K562 (cell line): ENCODE measurements at regions not wholly inside any gene's neighbourhood (a gene's known extent, or its start where the extent isn't known, plus 50 kb on each side); places are given as distances from the start of the nearest gene placed in this dataset.
A peak's percentile ranks its signal among the peaks of the same experiment; 100 is the strongest.

Experiments used
- ATAC-seq: fragments of 200-7000 bp; cut with Tn5 transposase; 3 replicates; pipeline ENCODE4 v1.9.1; 2020; ENCODE audit warnings: moderate library complexity
- BruUV-seq: library from RNA; stranded (reverse); fragments of 400-500 nt; replicated peaks from 2 replicates; lab custom pipeline; 2021; lab: Mats Ljungman, UMichigan
- CTCF ChIA-PET: fragments of 300-600 bp; formaldehyde crosslinking; extraction: SDS; loops from one replicate; lab custom pipeline; 2021; ENCODE audit warnings: low intra/inter-chr PET ratio; lab: Yijun Ruan, JAX
- POLR2A ChIA-PET: fragments of 300-600, 350-650 bp; sonication (Branson Sonifier 250); formaldehyde crosslinking; extraction: SDS; loops from one replicate; lab custom pipeline; 2021; ENCODE audit warnings: antibody characterized with exemption, inconsistent platforms; lab: Yijun Ruan, JAX
- DNase-seq, 4 experiments: peaks; one replicate each; pipeline versions ENCODE4 v3.0.0 to v3.0.0-alpha.2; 2011 to 2018; ENCODE audit warnings: low spot score in 3 of 4, mixed read lengths in 3 of 4; ENCODE audit errors: extremely low read depth in 1 of 4
- FAIRE-seq: peaks from 2 replicates; lab custom pipeline; 2011; peaks lifted over from hg19 to GRCh38; lab: Jason Lieb, UNC
- H2AFZ ChIP-seq: 2 replicates; pipeline ENCODE4 v1.6.0; 2011; ENCODE audit warnings: low read depth, low read length, control low read depth, inconsistent platforms
- H3K27ac ChIP-seq: fragments of 200-600 bp; 3 replicates; pipeline ENCODE4 v1.8.0; 2011; ENCODE audit warnings: low read depth, mild to moderate bottlenecking, control low read depth, inconsistent platforms, low read length, moderate library complexity, mixed read lengths; ENCODE audit errors: extremely low read depth
- H3K27me3 ChIP-seq, 2 experiments: fragments of 300-600 bp in 1 of 2; 2 replicates in 1 of 2; 3 replicates in 1 of 2; pipeline versions ENCODE4 v1.6.0 to v1.8.0; 2011; ENCODE audit warnings: inconsistent platforms in 2 of 2, low read length in 2 of 2, mild to moderate bottlenecking in 1 of 2, mixed read lengths in 1 of 2, moderate library complexity in 1 of 2; ENCODE audit not compliant: control insufficient read depth in 2 of 2, insufficient read depth in 2 of 2
- H3K36me3 ChIP-seq: fragments of 300-600 bp; 3 replicates; pipeline ENCODE4 v1.8.0; 2011; ENCODE audit warnings: mild to moderate bottlenecking, low read length, inconsistent platforms; ENCODE audit not compliant: control insufficient read depth, insufficient read depth
- H3K4me1 ChIP-seq, 2 experiments: fragments of 200-600 bp in 1 of 2; replicated peaks in 1 of 2; 2 replicates in 1 of 2; 3 replicates in 1 of 2; pipeline versions ENCODE4 v1.5.1 to v1.8.0; 2011; ENCODE audit warnings: inconsistent platforms in 2 of 2, low read length in 2 of 2, mild to moderate bottlenecking in 1 of 2, mixed read lengths in 1 of 2, moderate library complexity in 1 of 2; ENCODE audit not compliant: control insufficient read depth in 2 of 2, insufficient read depth in 2 of 2
- H3K4me2 ChIP-seq: 2 replicates; pipeline ENCODE4 v1.6.1; 2011; ENCODE audit warnings: low read length, control low read depth, inconsistent platforms, mixed read lengths; ENCODE audit not compliant: insufficient read depth
- H3K4me3 ChIP-seq: fragments of 200-600 bp; sonication (generic), shearing (Covaris generic); 2 replicates; pipeline ENCODE4 v1.5.1; 2016; ENCODE audit warnings: control low read depth, inconsistent platforms
- H3K79me2 ChIP-seq: fragments of 200-600 bp; 3 replicates; pipeline ENCODE4 v1.8.0; 2011; ENCODE audit warnings: low read length, inconsistent platforms; ENCODE audit not compliant: control insufficient read depth, insufficient read depth
- H3K9ac ChIP-seq, 2 experiments: 2 replicates each; pipeline versions ENCODE4 v1.6.0 to v1.6.1; 2011; ENCODE audit warnings: low read depth in 2 of 2, low read length in 2 of 2, control low read depth in 1 of 2, inconsistent platforms in 1 of 2, mild to moderate bottlenecking in 1 of 2, mixed read lengths in 1 of 2; ENCODE audit not compliant: insufficient read depth in 1 of 2
- H3K9me1 ChIP-seq: one replicate; pipeline ENCODE4 v1.6.0; 2011; ENCODE audit warnings: inconsistent platforms, mild to moderate bottlenecking, low read length, moderate library complexity; ENCODE audit not compliant: control insufficient read depth, insufficient read depth
- H3K9me3 ChIP-seq: replicated peaks from 2 replicates; pipeline ENCODE4 v1.5.1; 2011; ENCODE audit warnings: low read depth, low read length, inconsistent platforms; ENCODE audit not compliant: control insufficient read depth, insufficient read depth
- H4K20me1 ChIP-seq: replicated peaks from 2 replicates; pipeline ENCODE4 v1.6.1; 2011; ENCODE audit warnings: low read length, inconsistent platforms, mixed read lengths; ENCODE audit not compliant: control insufficient read depth, insufficient read depth
- BDP1 ChIP-seq: IDR thresholded peaks from 3 replicates; pipeline ENCODE4 v1.6.1; 2011; ENCODE audit not compliant: insufficient read length, insufficient read depth
- KDM5B ChIP-seq: fragments of 200-600 bp; sonication (generic); IDR thresholded peaks from 2 replicates; pipeline ENCODE4 v1.6.1; 2012; ENCODE audit warnings: low read depth, mild to moderate bottlenecking, moderate library complexity, low read length, control low read depth, inconsistent platforms; ENCODE audit not compliant: insufficient replicate concordance
- POLR2H ChIP-seq: IDR thresholded peaks from 2 replicates; pipeline ENCODE4 v1.6.1; 2016; ENCODE audit warnings: missing genetic modification characterization, low read depth, mild to moderate bottlenecking, control low read depth, missing compliant biosample characterization, moderate library complexity
- POLR3A ChIP-seq: IDR thresholded peaks from 2 replicates; pipeline ENCODE4 v1.6.1; 2011; ENCODE audit warnings: borderline replicate concordance, mild to moderate bottlenecking, moderate library complexity; ENCODE audit not compliant: insufficient read length, insufficient read depth; ENCODE audit errors: extremely low read depth
- TBP ChIP-seq: optimal IDR thresholded peaks from 2 replicates; pipeline ENCODE3; 2011; ENCODE audit warnings: low read depth, low read length, improper control_type of control experiment
- WGBS: fragments of 100-300 bp; shearing (Covaris generic); methylation state at CpG from one replicate; pipeline ENCODE4 v1.1.6; 2016; ENCODE audit warnings: low coverage, mixed read lengths; ENCODE audit not compliant: insufficient coverage; ENCODE audit errors: missing lambda C conversion rate; 5-methylcytosine and 5-hydroxymethylcytosine counted together
- in situ Hi-C: fragments of 300-500 bp; cut with MboI; formaldehyde crosslinking; loops from 4 replicates; pipeline ENCODE4 v1.15.0; 2018; ENCODE audit warnings: inconsistent platforms, mixed read lengths
- intact Hi-C: fragments of 100-400 bp; cut with micrococcal nuclease; formaldehyde crosslinking; loops from 2 replicates; pipeline ENCODE4 v1.14.2; 2022
- TF ChIP-seq, protein P1 (sequence below), 2 experiments: fragments of 450-650 bp; IDR thresholded peaks; 2 replicates each; pipeline ENCODE4 v1.6.1; 2018; ENCODE audit warnings: mild to moderate bottlenecking in 2 of 2, low read depth in 1 of 2; ENCODE audit not compliant: partially characterized antibody in 2 of 2

- no peak overlapping the region for H3K27ac ChIP-seq
- no peak for ATAC-seq
- TF ChIP-seq BDP1 (peak; percentile 31), POLR2H (tag) (peak; percentile 97), TBP (peak; percentile 91), POLR3A (peak; percentile 81), KDM5B (peak; percentile 37)
- TF ChIP-seq, protein P1, sequence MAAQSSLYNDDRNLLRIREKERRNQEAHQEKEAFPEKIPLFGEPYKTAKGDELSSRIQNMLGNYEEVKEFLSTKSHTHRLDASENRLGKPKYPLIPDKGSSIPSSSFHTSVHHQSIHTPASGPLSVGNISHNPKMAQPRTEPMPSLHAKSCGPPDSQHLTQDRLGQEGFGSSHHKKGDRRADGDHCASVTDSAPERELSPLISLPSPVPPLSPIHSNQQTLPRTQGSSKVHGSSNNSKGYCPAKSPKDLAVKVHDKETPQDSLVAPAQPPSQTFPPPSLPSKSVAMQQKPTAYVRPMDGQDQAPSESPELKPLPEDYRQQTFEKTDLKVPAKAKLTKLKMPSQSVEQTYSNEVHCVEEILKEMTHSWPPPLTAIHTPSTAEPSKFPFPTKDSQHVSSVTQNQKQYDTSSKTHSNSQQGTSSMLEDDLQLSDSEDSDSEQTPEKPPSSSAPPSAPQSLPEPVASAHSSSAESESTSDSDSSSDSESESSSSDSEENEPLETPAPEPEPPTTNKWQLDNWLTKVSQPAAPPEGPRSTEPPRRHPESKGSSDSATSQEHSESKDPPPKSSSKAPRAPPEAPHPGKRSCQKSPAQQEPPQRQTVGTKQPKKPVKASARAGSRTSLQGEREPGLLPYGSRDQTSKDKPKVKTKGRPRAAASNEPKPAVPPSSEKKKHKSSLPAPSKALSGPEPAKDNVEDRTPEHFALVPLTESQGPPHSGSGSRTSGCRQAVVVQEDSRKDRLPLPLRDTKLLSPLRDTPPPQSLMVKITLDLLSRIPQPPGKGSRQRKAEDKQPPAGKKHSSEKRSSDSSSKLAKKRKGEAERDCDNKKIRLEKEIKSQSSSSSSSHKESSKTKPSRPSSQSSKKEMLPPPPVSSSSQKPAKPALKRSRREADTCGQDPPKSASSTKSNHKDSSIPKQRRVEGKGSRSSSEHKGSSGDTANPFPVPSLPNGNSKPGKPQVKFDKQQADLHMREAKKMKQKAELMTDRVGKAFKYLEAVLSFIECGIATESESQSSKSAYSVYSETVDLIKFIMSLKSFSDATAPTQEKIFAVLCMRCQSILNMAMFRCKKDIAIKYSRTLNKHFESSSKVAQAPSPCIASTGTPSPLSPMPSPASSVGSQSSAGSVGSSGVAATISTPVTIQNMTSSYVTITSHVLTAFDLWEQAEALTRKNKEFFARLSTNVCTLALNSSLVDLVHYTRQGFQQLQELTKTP (IDR thresholded peaks at IDR 0.05; ENCODE audit: low read depth in 1 of 2, partially characterized antibody in 2 of 2): no peak
- BruUV-seq: no TSS peak
- no peak for DNase-seq
- no peaks in the 10 kb centered on the region for H4K20me1 ChIP-seq
- ChIA-PET POLR2A (interaction anchor here (0.7 kb wide), 3 partner anchors 12 to 60 kb away, joined by 3 to 4 read pairs (median 3); no protein-coding TSS in a partner anchor), CTCF (interaction anchor here (1.1 kb wide), 1 partner anchor 78 kb away, joined by 4 read pairs; no protein-coding TSS in a partner anchor)
- H3K9me3 ChIP-seq: no peaks in the 10 kb centered on the region
- H3K27me3 ChIP-seq: peaks cover 0 to 10% of the 10 kb centered on the region in 2 experiments; a peak in 2 of 5 replicates
- no peaks in the 10 kb centered on the region for H3K9me1 ChIP-seq
- H3K9ac ChIP-seq: no peak overlapping the region
- no peaks in the 10 kb centered on the region for H3K36me3 ChIP-seq
- no peak for FAIRE-seq
- intact Hi-C loops (loop anchor here (5.0 kb wide), 1 partner anchor 38 kb away; no protein-coding TSS in a partner anchor), in situ Hi-C loops (loop anchor here (5.0 kb wide), 1 partner anchor 83 kb away; no protein-coding TSS in a partner anchor)
- H2AFZ ChIP-seq: no peak overlapping the region
- WGBS: 0% methylated on average over 1 of the region's 1 CpG
- H3K79me2 ChIP-seq: no peaks in the 10 kb centered on the region
- H3K4me2 ChIP-seq: no peak overlapping the region
- no peak overlapping the region for H3K4me3 ChIP-seq
- H3K4me1 ChIP-seq: no peaks in the 10 kb centered on the region
Measured at GRCh38 chr7:149664666-149665065, 108.7 kb downstream of the ZNF467 start.
